HG02759 (cell line): ENCODE measurements at regions not wholly inside any gene's neighbourhood (a gene's known extent, or its start where the extent isn't known, plus 50 kb on each side); places are given as distances from the start of the nearest gene placed in this dataset.

Experiments
- ATAC-seq: cut with Tn5 transposase; IDR thresholded peaks from one replicate; pipeline ENCODE4 v1.9.1; 2021; ENCODE audit warnings: mild to moderate bottlenecking, moderate library complexity; ENCODE audit not compliant: unreplicated experiment

DNA sequence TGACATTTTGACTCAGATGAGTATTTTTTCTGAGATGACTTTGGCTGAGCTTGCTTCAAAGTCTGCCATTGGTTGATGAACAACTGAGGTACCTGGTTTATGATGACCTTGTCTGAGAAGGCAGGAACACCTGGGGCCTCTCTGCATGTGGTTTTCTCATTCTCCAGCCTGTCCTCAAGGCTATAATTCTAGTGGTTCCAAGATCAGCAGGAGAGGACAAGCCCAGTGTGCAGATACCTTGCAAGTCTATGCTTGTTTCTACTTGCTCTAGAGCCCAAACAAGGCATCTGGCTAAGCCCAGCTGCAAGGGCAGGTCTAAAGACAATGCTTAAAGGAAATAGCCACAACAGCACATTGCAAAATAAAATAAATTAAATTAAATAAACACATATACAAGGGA lies 1100.0 kb downstream of the NLGN4Y start:
- no peak for ATAC-seq

DNA sequence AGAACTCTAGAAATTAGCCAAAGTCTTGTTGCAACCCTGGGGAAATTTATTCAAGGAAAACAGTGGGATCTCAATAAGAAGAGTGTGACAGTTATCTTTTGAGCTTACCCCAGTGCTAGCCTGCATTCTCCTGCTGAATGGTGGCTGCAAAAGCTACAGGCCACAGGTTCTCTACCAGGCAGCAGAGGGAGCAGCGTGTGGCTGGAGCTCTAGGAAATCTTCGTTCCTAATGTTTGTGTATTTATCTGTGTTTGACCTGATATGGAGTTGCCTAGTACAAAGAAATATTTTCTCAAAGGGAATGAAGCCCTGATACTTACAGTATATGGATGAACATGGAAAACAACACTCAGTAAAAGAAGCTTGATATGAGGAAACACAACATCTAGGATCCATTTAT lies 1100.6 kb downstream of the NLGN4Y start:
- no peak for ATAC-seq

DNA sequence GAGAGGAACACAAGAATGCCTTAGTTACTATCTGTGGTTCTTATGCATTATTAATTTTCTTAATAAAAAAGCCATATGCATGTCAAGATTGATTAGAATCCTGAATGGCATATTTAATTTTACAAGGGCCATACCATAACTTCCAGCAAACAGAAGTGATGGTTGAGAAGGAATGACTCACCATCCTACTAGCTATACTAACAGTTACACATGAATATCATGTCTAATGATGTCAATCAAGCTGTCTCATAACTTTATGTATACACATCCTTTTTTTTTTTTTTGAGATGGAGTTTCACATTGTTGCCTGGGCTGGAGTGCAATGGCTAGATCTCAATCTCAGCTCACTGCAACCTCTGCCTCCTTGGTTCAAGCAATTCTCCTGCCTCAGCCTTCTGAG lies 1123.9 kb downstream of the NLGN4Y start:
- ATAC-seq: no peak

DNA sequence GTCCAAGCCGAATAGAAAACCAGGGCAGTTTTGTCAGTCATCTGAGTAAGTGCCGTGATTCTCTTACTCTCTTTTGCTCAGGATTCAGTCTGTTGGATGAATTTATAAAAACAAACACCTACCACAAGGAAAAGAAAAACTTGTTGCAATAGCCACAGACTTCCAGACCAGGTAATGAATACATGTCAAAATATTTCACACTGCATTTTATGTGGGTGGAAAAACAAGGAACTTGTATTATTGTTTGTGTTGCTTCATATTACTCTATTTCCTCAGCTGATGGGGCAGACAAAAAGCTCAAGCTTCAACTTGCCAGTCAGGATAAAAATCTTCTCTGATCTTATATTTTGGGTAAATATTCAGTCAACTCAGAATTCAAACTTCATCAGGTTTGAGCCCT lies 1125.7 kb downstream of the NLGN4Y start:
- ATAC-seq: no peak

DNA sequence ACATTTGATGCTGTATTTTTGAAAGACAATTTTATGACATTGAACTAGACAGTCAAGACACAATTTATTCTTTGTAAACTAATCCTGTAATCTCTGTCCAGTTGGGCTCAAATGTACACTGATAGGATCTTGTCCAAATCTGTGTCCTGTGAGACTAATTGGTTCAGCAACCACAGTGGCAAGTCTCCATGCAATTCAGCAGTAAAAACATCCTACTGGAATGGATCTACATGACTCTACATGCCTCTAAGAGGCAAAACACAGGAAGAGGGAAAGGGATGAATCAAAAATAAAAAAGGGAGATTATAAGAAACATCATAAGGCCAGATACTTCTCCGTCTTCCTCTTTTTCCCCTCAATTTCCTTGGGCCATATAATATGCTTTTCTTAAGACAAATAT lies 1164.2 kb downstream of the NLGN4Y start:
- no peak for ATAC-seq

DNA sequence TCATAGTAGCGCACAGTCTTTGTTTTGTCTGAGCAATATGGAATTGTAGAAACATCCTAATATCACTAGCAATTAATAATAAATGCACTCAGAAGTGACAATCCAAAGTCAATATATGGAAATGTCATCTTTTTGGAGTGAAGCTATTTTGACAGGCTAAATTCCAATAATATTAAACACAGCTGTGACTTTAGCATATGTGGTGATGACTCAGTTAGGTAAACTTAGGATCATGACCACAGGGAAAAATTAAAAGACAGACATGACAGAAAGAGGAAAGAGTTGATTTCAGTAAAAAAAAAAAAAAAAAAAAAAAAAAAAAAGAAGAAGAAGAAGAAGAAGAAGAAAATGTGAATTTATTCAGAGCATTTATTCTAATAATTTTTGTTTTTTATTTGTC lies 1165.7 kb downstream of the NLGN4Y start:
- ATAC-seq: no peak

DNA sequence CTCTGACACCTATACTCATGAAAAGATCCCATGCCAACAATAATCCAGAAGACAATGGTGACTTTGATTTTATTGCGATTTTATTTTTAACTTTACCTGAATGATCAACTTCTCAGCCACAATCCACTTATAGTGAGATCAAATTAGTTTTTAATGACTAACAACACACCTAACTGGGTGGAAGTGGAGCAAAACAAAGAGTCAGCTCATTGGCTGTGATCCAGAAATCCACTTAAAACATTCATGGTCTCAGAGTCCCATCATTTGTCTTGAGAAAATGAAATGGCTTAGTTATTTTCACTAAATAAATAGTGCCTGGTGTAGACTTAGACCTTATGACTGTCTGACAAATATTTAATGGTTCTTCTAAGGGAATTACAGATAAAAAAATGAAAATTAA lies 1177.8 kb downstream of the NLGN4Y start:
- ATAC-seq: no peak

DNA sequence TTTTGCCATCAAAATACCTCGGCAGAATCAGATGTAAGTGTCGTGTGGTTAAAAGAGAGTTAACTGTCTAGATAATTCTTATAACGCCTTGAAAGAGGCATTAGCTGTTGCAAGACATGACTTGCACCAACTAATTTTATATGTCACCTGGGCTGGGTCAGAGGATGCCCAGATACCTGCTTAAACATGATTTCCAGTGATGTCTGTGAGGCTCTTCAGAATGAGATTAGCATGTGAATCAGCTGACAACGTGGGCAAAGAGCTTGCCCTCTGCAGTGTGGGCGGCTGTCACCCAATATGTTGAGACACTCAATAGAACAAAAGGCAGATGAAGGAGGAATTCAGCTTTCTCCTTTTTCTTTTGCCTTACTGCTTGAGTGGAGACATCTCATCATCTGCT lies 1180.6 kb downstream of the NLGN4Y start:
- no peak for ATAC-seq

DNA sequence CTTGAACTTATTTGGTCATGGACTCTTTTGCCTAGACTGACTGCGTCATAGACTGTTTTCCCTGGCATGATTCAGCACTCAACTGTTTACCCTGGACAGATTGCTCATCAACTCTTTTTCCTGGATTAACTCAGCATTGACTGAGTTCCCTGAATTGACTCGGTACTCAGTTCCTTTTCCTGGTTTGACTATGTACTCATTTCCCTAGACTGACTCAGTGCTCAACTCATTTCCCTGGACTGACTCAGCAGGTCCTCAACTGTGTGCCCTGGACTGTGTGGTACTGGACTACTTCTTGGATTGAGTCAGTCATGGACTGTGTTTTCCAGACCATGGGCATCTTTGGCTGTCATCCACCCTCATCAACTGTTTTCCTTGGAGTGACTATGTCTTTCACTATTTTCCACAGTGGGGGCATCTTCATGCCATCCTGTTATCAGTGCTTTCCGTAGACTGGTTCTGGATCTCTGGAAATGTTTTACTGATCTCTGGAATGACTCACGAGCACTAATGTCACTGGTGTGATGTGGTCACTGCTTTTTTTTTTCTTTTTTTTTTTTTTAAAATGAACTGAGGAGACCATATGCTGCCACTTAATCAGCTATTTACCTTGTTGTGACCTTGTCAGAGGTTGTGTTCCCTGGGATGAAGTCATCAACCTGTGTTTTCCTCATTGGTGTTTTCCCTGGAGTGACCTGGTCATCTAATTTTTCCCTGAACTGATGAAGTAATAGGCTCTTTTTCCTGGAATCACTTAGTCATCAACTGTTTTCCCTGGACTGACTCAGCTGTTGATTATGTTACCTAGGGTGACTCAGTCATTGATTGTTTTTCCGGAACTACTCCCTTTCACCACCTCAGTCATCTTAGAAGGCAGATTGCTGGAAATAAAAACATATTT lies 1225.5 kb downstream of the NLGN4Y start:
- no peak for ATAC-seq

DNA sequence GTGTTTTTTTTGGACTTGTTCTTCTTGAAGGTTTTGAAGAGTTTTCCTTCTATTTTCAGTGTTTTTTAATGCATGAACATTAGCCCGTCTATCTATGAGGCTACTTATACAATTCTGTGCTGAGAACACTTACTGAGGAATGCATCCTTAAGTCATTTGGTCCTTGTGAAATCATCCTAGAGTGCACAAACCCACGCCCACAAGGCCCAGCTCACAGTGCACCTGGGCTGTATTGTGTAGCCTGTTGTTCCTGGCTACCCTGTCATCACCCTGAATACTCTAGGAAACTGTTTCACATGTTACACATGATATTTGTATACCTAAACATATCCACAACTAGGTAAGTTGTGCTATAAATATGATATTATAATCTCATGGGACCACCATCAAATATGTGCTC lies 1226.7 kb downstream of the NLGN4Y start:
- ATAC-seq: no peak

DNA sequence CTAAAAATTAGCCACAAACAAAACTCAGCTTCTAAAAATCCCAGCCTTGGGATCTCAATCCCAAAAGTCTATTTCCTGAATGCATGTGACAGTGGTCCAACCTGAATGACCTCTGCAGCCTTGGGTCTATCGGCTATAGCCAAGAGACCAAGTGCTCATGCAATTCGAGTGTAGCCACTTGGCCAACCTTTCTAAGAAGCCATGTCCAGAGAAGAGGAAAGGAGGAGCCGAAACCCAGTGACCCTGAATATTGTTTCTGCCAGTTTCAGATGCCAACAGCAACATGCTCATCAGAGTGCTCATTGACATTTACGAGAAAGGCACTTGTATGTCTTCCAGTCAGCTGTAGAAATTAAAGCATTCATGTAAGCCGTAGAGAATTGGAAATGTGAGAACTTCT lies 1231.9 kb downstream of the NLGN4Y start:
- ATAC-seq: no peak

DNA sequence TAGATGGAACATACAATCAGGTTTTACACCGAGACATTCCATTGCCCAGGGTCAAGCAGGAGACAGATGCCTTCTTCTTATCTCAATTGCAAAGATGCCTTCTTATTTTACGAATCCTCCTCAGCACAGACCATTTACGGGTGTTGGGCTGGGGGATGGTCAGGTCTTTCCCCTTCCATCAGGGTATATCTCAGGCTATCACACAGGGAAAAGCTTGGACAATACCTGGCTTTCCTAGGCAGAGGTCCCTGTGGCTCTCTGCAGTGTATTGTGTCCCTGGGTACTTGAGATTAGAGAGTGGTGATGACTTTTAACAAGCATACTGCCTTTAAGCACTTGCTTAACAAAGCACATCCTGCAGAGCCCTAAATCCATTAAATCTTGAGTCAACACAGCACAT lies 1249.2 kb downstream of the NLGN4Y start:
- no peak for ATAC-seq

DNA sequence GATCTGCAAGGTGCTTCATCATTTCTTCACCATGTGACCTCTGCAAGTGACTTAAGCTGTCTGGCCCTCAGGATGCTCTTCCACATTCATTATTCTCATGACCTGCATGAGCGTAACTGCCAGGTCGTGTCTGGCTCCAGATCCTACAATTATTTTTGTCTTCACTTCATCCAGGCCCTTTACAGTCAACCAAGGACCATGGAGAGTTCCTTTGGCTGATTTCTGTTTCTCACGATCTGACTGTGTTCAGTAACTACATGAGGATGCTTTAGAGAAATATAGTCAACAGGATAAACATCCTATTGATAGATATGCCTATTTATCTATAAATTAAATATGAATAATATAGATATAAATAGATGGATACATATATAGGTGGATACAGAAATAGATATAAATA lies 1251.6 kb downstream of the NLGN4Y start:
- no peak for ATAC-seq

DNA sequence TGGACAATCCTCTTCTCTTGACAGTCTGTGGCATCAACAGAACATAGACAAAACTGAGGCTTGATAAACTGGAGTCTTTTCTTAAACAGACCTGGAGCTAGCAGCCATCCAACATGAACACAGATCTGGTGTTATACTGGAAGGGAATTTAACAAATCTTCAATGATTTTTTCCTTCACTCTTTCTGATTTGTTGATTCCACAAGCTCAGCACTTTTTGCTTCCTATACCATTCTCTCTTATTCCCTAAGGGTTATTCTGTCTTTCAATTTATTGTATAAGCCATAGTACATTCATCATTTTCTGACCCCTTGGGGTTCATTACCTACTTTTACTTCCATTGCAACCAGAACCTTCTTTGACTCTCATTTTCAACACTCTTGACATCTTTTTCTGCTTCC lies 1255.6 kb downstream of the NLGN4Y start:
- ATAC-seq: no peak

DNA sequence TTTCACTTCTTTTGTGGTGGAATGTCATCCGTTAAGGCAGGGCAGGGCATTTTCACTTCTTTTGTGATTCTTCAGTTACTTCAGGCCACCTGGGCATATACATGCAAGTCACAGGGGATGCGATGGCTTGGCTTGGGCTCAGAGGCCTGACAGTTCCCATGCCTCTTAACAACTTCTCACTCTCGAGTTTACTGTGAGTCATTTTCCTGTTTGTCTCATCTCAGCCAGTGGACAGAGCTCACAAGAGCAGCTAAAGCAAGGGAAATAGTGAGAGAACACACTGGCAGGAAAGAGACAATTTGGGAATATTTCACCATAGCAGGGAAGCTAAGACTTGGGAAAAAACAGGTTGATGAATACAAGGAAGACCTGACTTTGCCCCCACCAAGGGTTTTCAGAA lies 1275.7 kb downstream of the NLGN4Y start:
- no peak for ATAC-seq

DNA sequence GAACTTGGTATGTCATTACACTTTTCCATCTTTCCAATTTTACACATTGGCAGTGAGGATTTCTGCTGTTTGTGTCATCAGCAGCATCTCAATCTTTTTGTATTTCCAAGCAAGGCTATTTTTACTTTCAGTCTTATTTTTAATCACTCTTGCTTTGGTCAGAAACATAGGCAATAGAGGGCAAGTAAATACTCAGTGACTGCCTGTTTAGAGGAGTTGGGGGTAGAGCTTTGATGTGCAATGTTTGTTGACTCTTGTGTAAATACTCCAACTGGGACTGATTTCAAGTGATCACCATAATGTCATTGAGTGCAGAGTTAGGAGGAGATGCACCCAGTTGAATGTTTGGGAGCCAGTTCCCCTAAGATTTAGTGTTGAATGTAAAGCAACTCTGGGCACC lies 1281.7 kb downstream of the NLGN4Y start:
- ATAC-seq: no peak

DNA sequence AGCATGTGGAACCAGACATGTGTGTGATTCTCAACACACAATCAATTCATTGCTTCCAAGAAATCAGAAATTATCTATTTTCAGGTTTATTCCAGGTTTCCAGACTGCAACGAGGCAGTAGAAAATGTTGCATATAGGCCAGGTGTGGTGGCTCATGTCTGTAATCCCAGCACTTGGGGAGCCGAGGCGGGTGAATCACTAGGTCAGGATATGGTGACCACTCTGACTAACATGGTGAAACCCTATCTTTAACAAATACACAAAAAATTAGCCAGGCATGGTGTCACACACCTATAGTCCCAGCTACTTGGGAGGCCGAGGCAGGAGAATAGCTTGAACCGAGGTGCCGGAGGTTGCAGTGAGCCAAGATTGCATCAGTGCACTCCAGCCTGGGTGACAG lies 1289.9 kb downstream of the NLGN4Y start:
- no peak for ATAC-seq
